ENCODE measurements at regions not wholly inside any gene's neighbourhood (a gene's known extent, or its start where the extent isn't known, plus 50 kb on each side); places are given as distances from the start of the nearest gene placed in this dataset.

DNA sequence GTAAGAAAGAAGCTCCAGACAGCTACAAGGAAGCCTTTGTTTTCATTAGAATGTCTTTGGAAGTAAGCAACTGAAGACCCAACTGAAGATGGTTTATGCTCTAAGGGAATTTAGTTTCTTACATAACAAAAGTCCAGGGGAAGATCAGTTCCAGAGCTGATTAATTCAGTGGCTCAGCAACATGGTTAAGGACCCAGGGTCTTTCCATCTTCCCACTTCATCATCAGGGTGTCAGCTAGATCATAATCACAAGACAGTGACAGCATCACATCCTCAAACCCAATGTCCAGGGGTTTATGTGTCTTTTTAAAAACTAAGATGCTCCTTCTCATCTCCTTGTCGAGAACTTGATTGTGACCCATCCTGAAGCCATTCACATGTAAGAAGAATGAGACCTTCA, 119.7 kb upstream of the PRDM1 start:
- no peak for DNase-seq (ENCODE audit: low read depth in 1 of 2, low spot score in 1 of 2)

DNA sequence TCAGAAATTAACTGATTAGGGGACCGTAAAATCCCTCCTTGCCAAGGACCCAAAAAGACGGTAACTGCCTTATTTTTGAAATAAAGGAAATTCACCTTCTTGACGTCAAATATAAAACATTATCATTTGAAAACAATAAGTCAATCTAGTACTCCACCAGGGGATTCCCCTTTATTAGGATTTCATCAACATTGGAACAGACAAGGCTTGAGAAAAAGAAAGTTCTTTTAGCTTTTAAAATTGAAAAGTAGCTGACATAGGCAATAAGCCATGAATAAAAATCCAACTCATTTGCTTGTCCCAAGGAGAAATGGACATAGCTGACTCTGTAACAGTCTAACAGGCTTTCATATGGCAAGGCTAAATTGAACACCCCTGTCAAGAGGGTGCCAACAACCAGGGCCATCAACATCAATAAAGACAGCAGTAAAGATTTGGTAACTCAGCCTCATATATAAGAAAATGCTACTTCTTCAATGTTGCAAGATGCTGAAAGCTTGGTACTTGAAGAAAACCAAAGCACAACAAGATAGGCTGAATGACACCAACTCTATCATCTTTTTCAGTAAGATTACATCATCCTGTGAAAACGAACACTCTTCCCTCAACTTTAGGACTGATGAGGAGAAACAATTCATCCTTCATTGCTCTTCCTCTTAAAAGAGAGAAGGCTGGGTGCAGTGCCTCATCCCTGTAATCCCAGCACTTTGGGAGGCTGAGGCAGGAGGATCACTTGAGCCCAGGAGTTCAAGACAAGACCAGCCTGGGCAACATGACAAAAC, 121.0 kb upstream of the PRDM1 start:
- no peak for DNase-seq (ENCODE audit: low read depth in 1 of 2, low spot score in 1 of 2)

- DNase-seq (ENCODE audit: low read depth in 1 of 2, low spot score in 1 of 2) = no peak
These were observed 132.0 kb upstream of the PRDM1 start for GRCh38 chr6:105954148-105954547.

DNA sequence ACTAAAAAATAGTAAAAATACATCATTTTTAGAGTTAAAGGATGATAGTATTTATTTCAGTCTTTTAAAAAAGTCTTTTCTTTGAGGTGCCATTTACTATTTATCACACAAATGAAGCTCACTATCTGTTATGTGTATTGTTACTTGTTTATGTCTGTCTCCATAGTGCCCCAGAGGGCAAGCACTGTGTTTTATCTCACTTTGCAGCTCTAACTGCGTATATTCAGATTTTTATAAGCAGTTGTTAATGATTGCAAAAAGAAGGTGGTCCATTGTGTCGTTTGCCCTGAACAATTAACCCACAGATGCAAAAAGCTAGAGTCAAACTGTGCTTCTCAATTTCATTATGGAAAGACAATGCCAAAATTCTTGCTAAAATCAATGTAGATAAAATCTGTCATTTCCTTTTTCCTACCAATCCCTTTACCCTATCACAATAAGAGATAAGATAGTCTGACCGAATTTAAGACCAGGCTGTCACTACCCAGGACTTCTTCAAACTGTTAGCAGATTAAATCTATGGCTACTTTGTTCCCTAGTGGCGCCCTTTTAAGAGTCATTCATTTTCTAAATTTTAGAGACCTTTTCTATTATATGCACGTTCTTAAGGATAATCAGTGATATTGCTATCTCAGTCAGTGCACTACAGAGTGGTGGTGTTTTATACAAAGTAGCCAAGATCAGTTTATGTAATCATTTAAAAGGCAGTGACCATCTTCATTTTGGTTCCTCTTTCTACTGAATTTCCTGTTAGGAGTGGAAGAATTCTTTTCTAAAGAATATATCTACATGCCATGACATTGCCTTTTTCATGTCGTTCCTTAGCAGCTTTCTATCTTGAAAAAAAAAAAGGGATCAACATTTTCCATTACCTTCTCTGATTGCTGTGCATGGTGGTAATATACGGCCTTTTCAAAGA, 133.1 kb upstream of the PRDM1 start:
- no peak for DNase-seq (ENCODE audit: low read depth in 1 of 2, low spot score in 1 of 2)

DNA sequence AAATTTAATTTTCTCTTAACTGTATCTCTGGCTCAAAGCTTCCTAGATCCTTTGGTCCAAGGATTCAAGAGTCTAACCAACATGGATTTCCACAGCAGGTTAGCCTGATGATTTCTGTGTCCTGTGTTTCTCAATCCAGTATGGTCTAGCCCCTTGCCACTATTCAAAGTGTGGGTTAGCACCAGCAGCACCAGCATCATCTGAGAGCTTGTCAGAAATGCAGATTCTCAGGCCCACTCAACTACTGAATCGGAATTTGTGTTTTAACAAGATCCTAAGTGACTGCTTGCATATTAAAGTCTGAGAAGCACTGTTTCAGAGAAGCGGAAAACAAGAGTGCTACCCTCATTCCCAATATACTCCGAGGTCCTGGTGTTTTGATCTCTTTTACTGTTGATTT, 133.8 kb upstream of the PRDM1 start:
- DNase-seq (ENCODE audit: low read depth in 1 of 2, low spot score in 1 of 2) = no peak

GRCh38 chr6:105951322-105951721, 134.8 kb upstream of the PRDM1 start:
- no peak for DNase-seq (ENCODE audit: low read depth in 1 of 2, low spot score in 1 of 2)

- DNase-seq (ENCODE audit: low read depth in 1 of 2, low spot score in 1 of 2) = no peak
These were observed 136.3 kb upstream of the PRDM1 start for GRCh38 chr6:105949869-105950268.

DNA sequence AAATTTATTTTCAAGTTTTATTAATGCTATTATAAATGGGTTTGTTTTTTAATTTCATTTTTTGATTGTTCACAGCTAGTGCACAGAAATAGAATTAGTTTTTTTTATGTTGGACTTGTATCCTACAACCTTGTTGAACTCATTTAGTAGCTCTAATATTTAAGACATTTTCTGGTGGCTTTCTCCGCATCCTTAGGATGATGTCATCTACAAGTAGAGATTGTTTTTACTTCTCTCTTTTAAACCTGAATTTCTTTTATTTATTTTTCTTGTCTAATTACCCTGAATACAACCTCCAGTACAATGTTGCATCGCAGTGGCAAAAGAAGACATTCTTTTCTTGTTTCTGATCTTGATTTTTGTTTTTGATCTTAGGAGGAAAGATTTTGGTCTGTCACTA, 142.6 kb upstream of the PRDM1 start:
- no peak for DNase-seq (ENCODE audit: low read depth in 1 of 2, low spot score in 1 of 2)

GRCh38 chr6:105941621-105942412, 144.3 kb upstream of the PRDM1 start:
- DNase-seq (ENCODE audit: low read depth in 1 of 2, low spot score in 1 of 2) = no peak

DNA sequence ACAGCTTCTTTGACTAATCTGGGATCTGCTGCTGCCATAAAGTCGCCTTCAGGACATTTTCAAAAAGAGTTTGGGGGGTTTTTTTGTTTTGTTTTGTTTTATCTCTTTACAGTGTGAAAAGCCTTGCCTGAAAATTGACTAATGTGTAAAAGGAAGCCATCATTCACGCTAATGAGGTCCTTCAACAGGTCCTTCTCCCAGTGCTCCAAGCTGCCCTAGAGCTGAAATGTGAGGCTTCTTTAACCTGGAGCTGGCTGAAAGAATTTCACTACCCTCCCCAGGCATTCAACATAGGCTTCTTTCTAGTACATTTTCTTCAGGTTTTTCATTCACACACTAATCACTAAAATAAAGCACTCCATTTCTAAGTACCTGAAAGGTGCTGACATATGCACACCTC, 145.1 kb upstream of the PRDM1 start:
- DNase-seq (ENCODE audit: low read depth in 1 of 2, low spot score in 1 of 2) = no peak

GRCh38 chr6:105936972-105937371, 149.2 kb upstream of the PRDM1 start:
- DNase-seq (ENCODE audit: low read depth in 1 of 2, low spot score in 1 of 2) = no peak

GRCh38 chr6:105935416-105935815, 150.7 kb upstream of the PRDM1 start:
- DNase-seq (ENCODE audit: low read depth in 1 of 2, low spot score in 1 of 2) = no peak

GRCh38 chr6:105934708-105935107, 151.4 kb upstream of the PRDM1 start:
- DNase-seq (ENCODE audit: low read depth in 1 of 2, low spot score in 1 of 2) = no peak

DNA sequence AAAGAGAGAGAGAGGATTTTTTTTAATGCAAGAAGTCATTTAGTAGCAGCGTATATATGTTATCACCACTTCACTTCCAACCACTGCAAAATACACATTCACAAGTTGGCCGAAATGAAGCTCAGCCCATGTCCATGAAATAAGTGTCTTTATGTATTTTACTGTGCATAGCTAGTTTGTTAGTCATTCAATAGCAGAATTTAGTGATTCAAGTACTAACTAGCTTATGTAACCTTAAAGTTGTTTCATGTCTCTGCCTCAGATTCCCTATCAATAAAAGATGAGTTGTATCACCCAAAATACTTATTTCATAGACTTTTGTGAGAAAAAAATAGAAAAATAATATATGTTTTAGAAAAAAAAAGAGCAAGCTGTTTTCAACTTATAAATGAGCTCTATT, 153.7 kb upstream of the PRDM1 start:
- no peak for DNase-seq (ENCODE audit: low read depth in 1 of 2, low spot score in 1 of 2)

DNA sequence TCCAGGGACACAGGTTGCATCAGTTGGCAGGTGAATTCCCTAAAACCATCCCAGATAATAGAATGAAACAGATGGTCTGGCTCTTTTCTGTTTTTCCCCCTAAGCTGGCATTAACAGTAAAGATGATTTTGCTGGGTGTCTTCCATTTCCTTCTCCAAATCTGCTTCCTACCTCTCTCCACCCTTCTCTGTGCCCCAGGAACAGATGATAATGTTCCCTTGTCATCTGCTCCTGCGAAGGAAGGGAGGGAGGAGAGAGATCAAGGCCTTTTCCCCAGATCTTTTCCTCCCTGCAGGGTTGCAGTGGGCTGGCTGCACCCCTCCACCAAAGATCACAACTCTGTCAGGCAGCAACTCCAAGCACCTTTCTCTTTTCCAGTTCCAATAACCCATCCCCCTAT, 156.5 kb upstream of the PRDM1 start:
- no peak for DNase-seq (ENCODE audit: low read depth in 1 of 2, low spot score in 1 of 2)

GRCh38 chr6:105926318-105926717, 159.8 kb upstream of the PRDM1 start:
- no peak for DNase-seq (ENCODE audit: low read depth in 1 of 2, low spot score in 1 of 2)

DNA sequence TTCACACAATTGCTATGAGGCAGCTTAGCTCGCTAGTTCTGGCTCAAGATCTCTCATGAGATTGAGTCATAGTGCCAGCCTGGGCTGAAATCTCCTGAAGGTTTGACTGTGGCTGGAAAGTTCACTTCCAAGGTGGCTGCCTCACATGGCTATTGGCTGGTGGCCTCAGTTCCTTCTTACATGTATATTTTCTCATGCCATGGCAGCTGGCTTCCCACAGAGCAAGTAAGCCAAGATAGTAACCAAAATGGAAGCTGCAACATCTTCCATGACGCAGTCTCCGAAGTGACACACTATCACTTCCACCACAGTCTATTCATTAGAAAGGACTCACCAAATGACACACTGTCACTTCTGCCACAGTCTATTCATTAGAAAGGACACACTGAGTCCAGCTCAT, 160.4 kb upstream of the PRDM1 start:
- DNase-seq (ENCODE audit: low read depth in 1 of 2, low spot score in 1 of 2) = no peak

DNA sequence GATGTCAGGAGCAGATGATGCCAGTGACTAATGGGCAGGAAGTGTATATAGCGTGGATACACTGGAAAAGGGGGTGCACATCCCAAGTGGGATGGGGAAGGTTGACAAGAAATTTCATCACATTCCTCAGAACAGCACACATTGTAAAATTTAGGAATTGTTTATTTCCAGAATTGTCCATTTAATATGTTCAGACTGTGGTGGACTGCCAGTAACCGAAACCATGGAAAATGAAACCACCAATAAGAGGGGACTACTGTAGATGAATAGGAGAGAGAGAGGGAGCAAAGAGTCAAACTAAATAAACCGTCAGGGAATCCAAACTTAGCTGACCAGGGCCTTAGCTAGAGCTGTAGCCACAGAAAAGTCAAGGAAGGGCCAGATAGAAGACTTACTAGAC, 164.4 kb upstream of the PRDM1 start:
- DNase-seq (ENCODE audit: low read depth in 1 of 2, low spot score in 1 of 2) = no peak

- no peak for DNase-seq (ENCODE audit: low read depth in 1 of 2, low spot score in 1 of 2)
These were observed 166.1 kb upstream of the PRDM1 start for GRCh38 chr6:105920071-105920470.

DNA sequence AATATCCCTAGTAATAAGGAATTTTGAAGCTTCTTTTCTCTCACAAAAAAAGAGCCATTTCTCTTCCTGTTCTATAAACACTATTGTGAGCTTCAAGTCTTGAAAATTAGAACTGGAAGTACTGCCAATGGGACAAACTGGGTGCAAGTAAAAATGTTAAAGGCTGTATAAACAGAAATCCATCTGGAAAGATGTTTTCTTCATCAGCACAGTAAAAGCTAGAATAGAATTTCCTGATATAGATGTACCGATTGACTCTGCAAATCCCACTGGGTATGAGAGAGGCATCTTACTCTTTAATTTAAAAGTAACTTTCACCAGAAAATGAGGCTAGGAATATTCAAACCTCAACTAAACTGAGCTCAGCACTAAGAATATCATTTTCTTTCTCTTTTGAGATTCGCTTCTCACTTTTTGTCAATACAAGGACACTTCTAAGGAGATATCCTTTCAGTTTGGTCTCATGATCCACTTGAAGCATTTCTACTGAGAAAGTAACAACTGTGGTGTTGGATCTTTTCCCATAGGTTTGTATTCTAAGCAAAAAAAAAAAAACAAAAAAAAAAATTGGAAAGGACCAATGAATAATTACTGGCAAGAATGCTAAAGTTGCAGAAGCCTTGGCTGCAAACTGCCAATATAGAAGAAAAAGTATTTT, 169.0 kb upstream of the PRDM1 start:
- DNase-seq (ENCODE audit: low read depth in 1 of 2, low spot score in 1 of 2) = no peak

GRCh38 chr6:105911106-105911629, 175.0 kb upstream of the PRDM1 start:
- DNase-seq (ENCODE audit: low read depth in 1 of 2, low spot score in 1 of 2) = no peak
